KMS-11 (cell line): ENCODE measurements at regions not wholly inside any gene's neighbourhood (a gene's known extent, or its start where the extent isn't known, plus 50 kb on each side); places are given as distances from the start of the nearest gene placed in this dataset.

Source experiments
- H2AFZ ChIP-seq: fragments of 200-600 bp; sonication (generic); 2 replicates; pipeline ENCODE4 v1.6.1; 2016; ENCODE audit warnings: antibody characterized with exemption, mixed run types, low read depth
- H3K27ac ChIP-seq: fragments of 200-600 bp; sonication (generic); 2 replicates; pipeline ENCODE4 v1.6.1; 2016; ENCODE audit warnings: mild to moderate bottlenecking, mixed run types
- H3K27me3 ChIP-seq: fragments of 200-600 bp; sonication (generic); 2 replicates; pipeline ENCODE4 v1.6.1; 2017; ENCODE audit warnings: mild to moderate bottlenecking, low read depth, mixed run types, moderate library complexity; ENCODE audit not compliant: insufficient read depth
- H3K36me3 ChIP-seq: fragments of 200-600 bp; sonication (generic); 2 replicates; pipeline ENCODE4 v1.6.1; 2017; ENCODE audit warnings: mild to moderate bottlenecking, mixed run types; ENCODE audit not compliant: insufficient read depth
- H3K4me1 ChIP-seq: fragments of 200-600 bp; sonication (generic); 2 replicates; pipeline ENCODE4 v1.6.1; 2016; ENCODE audit warnings: mild to moderate bottlenecking, low read depth, mixed run types; ENCODE audit not compliant: poor library complexity, severe bottlenecking
- H3K4me2 ChIP-seq: fragments of 200-600 bp; sonication (generic); 2 replicates; pipeline ENCODE4 v1.7.0; 2016; ENCODE audit warnings: mild to moderate bottlenecking, mixed run types
- H3K4me3 ChIP-seq: fragments of 200-600 bp; sonication (generic); IDR thresholded peaks from 2 replicates; pipeline ENCODE4 v1.6.1; 2017; ENCODE audit warnings: low read depth, low read length, mixed read lengths; ENCODE audit not compliant: insufficient read depth
- H3K79me2 ChIP-seq: fragments of 200-600 bp; sonication (generic); 2 replicates; pipeline ENCODE4 v1.6.1; 2016; ENCODE audit warnings: low read depth, mixed run types; ENCODE audit not compliant: insufficient read depth
- H3K9ac ChIP-seq: fragments of 200-600 bp; sonication (generic); 2 replicates; pipeline ENCODE4 v1.6.1; 2016; ENCODE audit warnings: mild to moderate bottlenecking, mixed run types
- H4K20me1 ChIP-seq: fragments of 200-600 bp; sonication (generic); 2 replicates; pipeline ENCODE4 v1.6.1; 2016; ENCODE audit warnings: mild to moderate bottlenecking, mixed run types; ENCODE audit not compliant: insufficient read depth
- TF ChIP-seq, protein P1 (sequence below): fragments of 200-600 bp; sonication (generic); conservative IDR thresholded peaks from 2 replicates; pipeline ENCODE4 v1.6.1; 2017; ENCODE audit warnings: low read depth, mild to moderate bottlenecking, antibody characterized with exemption, low read length, moderate library complexity, mixed read lengths

DNA sequence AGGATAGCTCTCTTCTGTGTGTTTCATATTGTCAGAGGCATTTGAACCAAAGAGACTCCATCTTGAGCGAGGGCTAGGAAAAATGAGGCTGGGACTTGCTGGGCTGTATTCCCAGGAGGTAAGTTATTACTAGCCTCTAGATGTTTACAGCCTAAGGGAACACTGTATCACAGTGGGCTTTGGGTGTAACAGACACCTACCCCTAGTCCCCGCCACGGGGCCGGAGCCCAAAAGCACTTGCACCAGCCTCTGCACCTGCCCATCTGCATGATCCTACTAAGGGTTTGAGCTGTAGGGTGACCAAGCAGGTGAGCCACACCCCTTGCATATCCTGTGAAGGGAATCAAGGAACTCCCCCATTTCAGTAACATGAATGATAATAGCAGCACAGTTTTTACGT is 1972.2 kb downstream of the OLFM4 start:
- Histone ChIP-seq H3K4me2 (no peak overlapping the region), H3K4me1 (no peaks in the 10 kb centered on the region), H3K79me2 (no peaks in the 10 kb centered on the region), H3K36me3 (no peaks in the 10 kb centered on the region), H3K4me3 (no peak overlapping the region), H3K27ac (no peak overlapping the region), H4K20me1 (no peaks in the 10 kb centered on the region), H3K27me3 (no peaks in the 10 kb centered on the region), H2AFZ (no peak overlapping the region), H3K9ac (no peak overlapping the region)
- TF ChIP-seq, protein P1, sequence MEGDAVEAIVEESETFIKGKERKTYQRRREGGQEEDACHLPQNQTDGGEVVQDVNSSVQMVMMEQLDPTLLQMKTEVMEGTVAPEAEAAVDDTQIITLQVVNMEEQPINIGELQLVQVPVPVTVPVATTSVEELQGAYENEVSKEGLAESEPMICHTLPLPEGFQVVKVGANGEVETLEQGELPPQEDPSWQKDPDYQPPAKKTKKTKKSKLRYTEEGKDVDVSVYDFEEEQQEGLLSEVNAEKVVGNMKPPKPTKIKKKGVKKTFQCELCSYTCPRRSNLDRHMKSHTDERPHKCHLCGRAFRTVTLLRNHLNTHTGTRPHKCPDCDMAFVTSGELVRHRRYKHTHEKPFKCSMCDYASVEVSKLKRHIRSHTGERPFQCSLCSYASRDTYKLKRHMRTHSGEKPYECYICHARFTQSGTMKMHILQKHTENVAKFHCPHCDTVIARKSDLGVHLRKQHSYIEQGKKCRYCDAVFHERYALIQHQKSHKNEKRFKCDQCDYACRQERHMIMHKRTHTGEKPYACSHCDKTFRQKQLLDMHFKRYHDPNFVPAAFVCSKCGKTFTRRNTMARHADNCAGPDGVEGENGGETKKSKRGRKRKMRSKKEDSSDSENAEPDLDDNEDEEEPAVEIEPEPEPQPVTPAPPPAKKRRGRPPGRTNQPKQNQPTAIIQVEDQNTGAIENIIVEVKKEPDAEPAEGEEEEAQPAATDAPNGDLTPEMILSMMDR: no peak

DNA sequence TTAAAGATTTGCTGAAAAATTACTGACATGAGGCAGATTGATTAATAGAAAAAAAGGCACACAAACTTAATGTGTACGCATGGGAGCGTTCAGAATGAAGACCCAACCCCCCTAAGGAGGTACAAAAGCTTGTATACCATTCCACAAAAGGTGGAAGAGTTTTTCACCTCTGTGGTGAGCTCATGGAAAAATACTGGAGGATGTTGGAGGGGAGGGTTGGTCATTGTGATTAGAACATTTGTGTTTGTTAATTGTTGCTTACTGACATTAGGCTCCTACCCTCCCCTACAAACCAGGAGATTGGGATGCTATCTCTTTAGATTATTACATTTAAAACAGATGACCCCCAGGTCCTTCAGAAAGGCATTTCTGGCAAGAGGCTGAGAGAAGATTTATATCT is 1973.3 kb downstream of the OLFM4 start:
- H3K4me2 ChIP-seq: no peak overlapping the region
- no peak overlapping the region for H3K9ac ChIP-seq
- H3K27me3 ChIP-seq: no peaks in the 10 kb centered on the region
- no peaks in the 10 kb centered on the region for H3K4me1 ChIP-seq
- no peaks in the 10 kb centered on the region for H3K79me2 ChIP-seq
- H3K27ac ChIP-seq: no peak overlapping the region
- TF ChIP-seq, protein P1: no peak
- H4K20me1 ChIP-seq: no peaks in the 10 kb centered on the region
- no peaks in the 10 kb centered on the region for H3K36me3 ChIP-seq
- no peak overlapping the region for H3K4me3 ChIP-seq
- H2AFZ ChIP-seq: no peak overlapping the region

- H2AFZ ChIP-seq: no peak overlapping the region
- no peaks in the 10 kb centered on the region for H3K4me1 ChIP-seq
- no peaks in the 10 kb centered on the region for H3K36me3 ChIP-seq
- H3K9ac ChIP-seq: no peak overlapping the region
- no peak overlapping the region for H3K4me2 ChIP-seq
- no peaks in the 10 kb centered on the region for H3K27me3 ChIP-seq
- H4K20me1 ChIP-seq: no peaks in the 10 kb centered on the region
- no peaks in the 10 kb centered on the region for H3K79me2 ChIP-seq
- H3K27ac ChIP-seq: no peak overlapping the region
- H3K4me3 ChIP-seq: no peak overlapping the region
- TF ChIP-seq, protein P1: no peak
Observed at GRCh38 chr13:55007681-55008080, 1979.1 kb downstream of the OLFM4 start.

DNA sequence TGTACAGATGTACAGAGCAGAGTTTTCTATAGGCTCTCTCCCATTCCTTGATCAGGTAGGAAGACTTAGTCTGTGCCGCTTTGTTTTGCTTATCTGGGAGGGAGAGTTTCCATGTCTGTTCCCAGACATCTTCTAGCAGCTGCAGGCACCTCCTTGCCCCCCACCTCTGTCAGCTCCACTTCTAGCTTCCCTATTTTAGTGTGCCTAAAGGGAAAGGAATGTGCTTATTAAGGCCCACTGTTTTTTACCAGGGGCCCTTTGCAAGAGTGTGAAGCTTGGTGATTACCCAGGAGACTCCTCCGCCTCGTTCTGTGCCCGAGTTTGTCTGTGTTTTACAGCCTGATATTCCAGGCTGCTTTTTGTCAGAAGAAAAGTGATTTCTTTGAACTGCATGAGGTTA is 1984.4 kb downstream of the OLFM4 start:
- no peak overlapping the region for H2AFZ ChIP-seq

More for the DNA sequence above, 1984.4 kb downstream of the OLFM4 start:
- no peak overlapping the region for H3K9ac ChIP-seq
- H3K79me2 ChIP-seq: no peaks in the 10 kb centered on the region
- no peaks in the 10 kb centered on the region for H3K36me3 ChIP-seq
- no peak overlapping the region for H3K4me2 ChIP-seq
- no peak overlapping the region for H3K27ac ChIP-seq
- no peaks in the 10 kb centered on the region for H3K4me1 ChIP-seq
- H4K20me1 ChIP-seq: no peaks in the 10 kb centered on the region
- H3K4me3 ChIP-seq: no peak overlapping the region
- no peaks in the 10 kb centered on the region for H3K27me3 ChIP-seq
- TF ChIP-seq, protein P1: no peak
